Hepatocyte (in vitro differentiated cells): ENCODE measurements at regions not wholly inside any gene's neighbourhood (a gene's known extent, or its start where the extent isn't known, plus 50 kb on each side); places are given as distances from the start of the nearest gene placed in this dataset.

Experiments
- DNase-seq: peaks from one replicate; pipeline ENCODE4 v3.0.0-alpha.2; 2016; ENCODE audit warnings: low spot score
- H2AFZ ChIP-seq: fragments of 200-600 bp; sonication (generic); 2 replicates; pipeline ENCODE4 v1.6.0; 2016; ENCODE audit warnings: antibody characterized with exemption, mild to moderate bottlenecking
- H3K27ac ChIP-seq: fragments of 200-600 bp; sonication (generic); 2 replicates; pipeline ENCODE4 v1.5.1; 2016; ENCODE audit warnings: mild to moderate bottlenecking
- H3K27me3 ChIP-seq: fragments of 200-600 bp; sonication (generic); 2 replicates; pipeline ENCODE4 v1.6.1; 2016
- H3K36me3 ChIP-seq: fragments of 200-600 bp; sonication (generic); replicated peaks from 2 replicates; pipeline ENCODE4 v1.5.1; 2016; ENCODE audit warnings: low read depth; ENCODE audit not compliant: insufficient read depth
- H3K4me1 ChIP-seq: fragments of 200-600 bp; sonication (generic); 2 replicates; pipeline ENCODE4 v1.5.1; 2016; ENCODE audit warnings: mild to moderate bottlenecking, moderate library complexity; ENCODE audit not compliant: insufficient read depth
- H3K4me2 ChIP-seq: fragments of 200-600 bp; sonication (generic); 2 replicates; pipeline ENCODE4 v1.6.0; 2016
- H3K4me3 ChIP-seq: fragments of 200-600 bp; sonication (generic); 2 replicates; pipeline ENCODE4 v1.5.1; 2016; ENCODE audit warnings: mild to moderate bottlenecking
- H3K79me2 ChIP-seq: fragments of 200-600 bp; sonication (generic); 2 replicates; pipeline ENCODE4 v1.6.0; 2017; ENCODE audit warnings: mild to moderate bottlenecking
- H3K9me2 ChIP-seq: fragments of 200-600 bp; sonication (generic); replicated peaks from 2 replicates; pipeline ENCODE4 v1.6.0; 2017; ENCODE audit warnings: mild to moderate bottlenecking; ENCODE audit not compliant: insufficient read depth
- H3K9me3 ChIP-seq: fragments of 200-600 bp; sonication (generic); 2 replicates; pipeline ENCODE4 v1.5.1; 2016; ENCODE audit warnings: low read depth, mild to moderate bottlenecking
- H4K20me1 ChIP-seq: fragments of 200-600 bp; sonication (generic); 2 replicates; pipeline ENCODE4 v1.6.0; 2016; ENCODE audit warnings: mild to moderate bottlenecking; ENCODE audit not compliant: insufficient read depth, poor library complexity, severe bottlenecking
- EZH2 ChIP-seq: fragments of 200-600 bp; sonication (generic); IDR thresholded peaks from 2 replicates; pipeline ENCODE4 v1.6.1; 2016; ENCODE audit warnings: antibody characterized with exemption, mild to moderate bottlenecking, borderline replicate concordance
- EZH2phosphoT487 ChIP-seq: fragments of 200-600 bp; sonication (generic); IDR thresholded peaks from one replicate; pipeline ENCODE4 v1.6.1; 2018; ENCODE audit warnings: antibody characterized with exemption, mild to moderate bottlenecking, low read depth, moderate library complexity; ENCODE audit not compliant: unreplicated experiment, severe bottlenecking
- WGBS: methylation state at CpG from one replicate; pipeline ENCODE4 v1.1.6; 2016; ENCODE audit warnings: low lambda C conversion rate; ENCODE audit errors: missing lambda C conversion rate; 5-methylcytosine and 5-hydroxymethylcytosine counted together
- TF ChIP-seq, protein P1 (sequence below): fragments of 200-600 bp; sonication (generic); IDR thresholded peaks from 2 replicates; pipeline ENCODE4 v1.5.1; 2016; ENCODE audit warnings: antibody characterized with exemption, mild to moderate bottlenecking; ENCODE audit not compliant: poor library complexity

DNA sequence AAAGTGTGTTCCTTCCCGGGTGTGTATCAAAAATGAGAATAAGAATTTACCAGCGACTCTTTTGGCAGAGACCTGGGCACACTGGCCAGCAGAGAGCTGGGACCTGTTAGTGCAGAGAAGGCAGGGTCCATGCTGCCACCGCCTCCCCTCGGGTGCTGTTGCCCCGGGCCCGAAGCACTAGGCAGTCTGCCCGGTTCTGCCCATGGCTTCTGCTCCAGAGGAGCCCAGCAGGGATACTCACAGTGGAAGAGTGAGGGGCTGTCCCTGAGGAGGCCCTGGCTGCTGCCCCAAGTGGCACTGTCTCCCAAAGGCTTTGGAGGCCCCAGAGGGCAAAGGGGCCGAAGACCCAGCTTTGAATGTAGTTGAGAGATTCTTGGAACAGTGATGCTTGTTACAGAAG lies 80.5 kb downstream of the MIS18A start:
- Histone ChIP-seq H3K27ac (no peak overlapping the region), H3K79me2 (no peaks in the 10 kb centered on the region), H3K4me2 (no peak overlapping the region), H3K27me3 (no peaks in the 10 kb centered on the region), H3K4me1 (no peaks in the 10 kb centered on the region), H4K20me1 (no peaks in the 10 kb centered on the region), H3K4me3 (no peak overlapping the region), H2AFZ (no peak overlapping the region), H3K9me3 (no peaks in the 10 kb centered on the region), H3K9me2 (no peaks in the 10 kb centered on the region), H3K36me3 (no peaks in the 10 kb centered on the region)
- WGBS = 87% methylated on average over 8 of the region's 8 CpGs
- DNase-seq = no peak
- no peak for TF ChIP-seq EZH2phosphoT487
- TF ChIP-seq EZH2 = no peak
- TF ChIP-seq, protein P1, sequence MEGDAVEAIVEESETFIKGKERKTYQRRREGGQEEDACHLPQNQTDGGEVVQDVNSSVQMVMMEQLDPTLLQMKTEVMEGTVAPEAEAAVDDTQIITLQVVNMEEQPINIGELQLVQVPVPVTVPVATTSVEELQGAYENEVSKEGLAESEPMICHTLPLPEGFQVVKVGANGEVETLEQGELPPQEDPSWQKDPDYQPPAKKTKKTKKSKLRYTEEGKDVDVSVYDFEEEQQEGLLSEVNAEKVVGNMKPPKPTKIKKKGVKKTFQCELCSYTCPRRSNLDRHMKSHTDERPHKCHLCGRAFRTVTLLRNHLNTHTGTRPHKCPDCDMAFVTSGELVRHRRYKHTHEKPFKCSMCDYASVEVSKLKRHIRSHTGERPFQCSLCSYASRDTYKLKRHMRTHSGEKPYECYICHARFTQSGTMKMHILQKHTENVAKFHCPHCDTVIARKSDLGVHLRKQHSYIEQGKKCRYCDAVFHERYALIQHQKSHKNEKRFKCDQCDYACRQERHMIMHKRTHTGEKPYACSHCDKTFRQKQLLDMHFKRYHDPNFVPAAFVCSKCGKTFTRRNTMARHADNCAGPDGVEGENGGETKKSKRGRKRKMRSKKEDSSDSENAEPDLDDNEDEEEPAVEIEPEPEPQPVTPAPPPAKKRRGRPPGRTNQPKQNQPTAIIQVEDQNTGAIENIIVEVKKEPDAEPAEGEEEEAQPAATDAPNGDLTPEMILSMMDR = no peak

DNA sequence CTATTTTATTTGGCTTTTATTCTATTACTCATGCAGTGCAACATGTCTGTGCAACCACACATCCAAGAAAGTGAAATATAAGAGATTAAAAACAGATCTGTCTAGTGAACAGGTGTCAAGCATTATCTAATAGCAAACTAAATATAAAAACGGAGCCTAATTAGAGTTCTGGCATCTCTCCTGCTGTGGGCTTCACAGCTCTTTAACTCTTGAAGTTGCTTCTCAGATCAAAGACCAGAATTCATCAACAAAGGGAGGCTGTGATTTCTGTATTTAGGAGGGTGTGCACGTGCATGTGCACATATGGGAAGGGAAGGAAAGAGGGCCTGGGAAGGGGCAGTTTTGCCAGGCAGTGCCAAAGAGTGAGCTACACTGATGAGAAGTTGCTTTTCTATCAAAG lies 81.0 kb downstream of the MIS18A start:
- TF ChIP-seq EZH2phosphoT487 = no peak
- no peak for TF ChIP-seq EZH2
- Histone ChIP-seq H3K36me3 (no peaks in the 10 kb centered on the region), H3K79me2 (no peaks in the 10 kb centered on the region), H3K27me3 (no peaks in the 10 kb centered on the region), H3K4me3 (no peak overlapping the region), H2AFZ (no peak overlapping the region), H3K4me2 (no peak overlapping the region), H3K27ac (no peak overlapping the region), H3K9me2 (no peaks in the 10 kb centered on the region), H4K20me1 (no peaks in the 10 kb centered on the region), H3K4me1 (no peaks in the 10 kb centered on the region), H3K9me3 (no peaks in the 10 kb centered on the region)
- no peak for DNase-seq
- WGBS = 47% methylated on average over 2 of the region's 2 CpGs

DNA sequence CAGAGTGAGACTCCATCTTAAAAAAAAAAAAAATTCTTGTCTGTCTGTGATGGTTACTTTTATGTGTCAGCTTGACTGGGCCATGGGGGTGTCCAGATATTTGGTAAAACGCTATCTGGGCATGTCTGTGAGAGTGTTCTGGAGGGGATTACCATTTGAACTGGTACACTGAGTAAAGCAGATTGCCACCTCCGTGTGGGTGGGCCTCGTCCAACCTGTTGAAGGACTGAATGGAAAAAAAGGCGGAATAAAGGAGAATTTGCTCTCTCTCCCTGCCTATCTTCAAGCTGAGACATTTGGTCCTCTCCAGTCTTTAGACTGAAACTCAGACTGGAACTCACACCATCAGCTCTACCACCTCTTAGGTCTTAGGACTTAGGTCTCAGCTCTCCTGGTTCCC lies 82.8 kb downstream of the MIS18A start:
- no peaks in the 10 kb centered on the region for H3K36me3 ChIP-seq
- TF ChIP-seq EZH2 (no peak), EZH2phosphoT487 (no peak)
- TF ChIP-seq, protein P1 = no peak
- H3K4me3 ChIP-seq = no peak overlapping the region
- no peaks in the 10 kb centered on the region for H4K20me1 ChIP-seq
- H3K9me3 ChIP-seq = no peaks in the 10 kb centered on the region
- no peak overlapping the region for H3K27ac ChIP-seq
- H3K9me2 ChIP-seq = no peaks in the 10 kb centered on the region
- no peak overlapping the region for H2AFZ ChIP-seq
- no peaks in the 10 kb centered on the region for H3K4me1 ChIP-seq
- H3K4me2 ChIP-seq = no peak overlapping the region
- DNase-seq = no peak
- H3K79me2 ChIP-seq = no peaks in the 10 kb centered on the region
- H3K27me3 ChIP-seq = no peaks in the 10 kb centered on the region
- WGBS = 88% methylated on average over 4 of the region's 4 CpGs

DNA sequence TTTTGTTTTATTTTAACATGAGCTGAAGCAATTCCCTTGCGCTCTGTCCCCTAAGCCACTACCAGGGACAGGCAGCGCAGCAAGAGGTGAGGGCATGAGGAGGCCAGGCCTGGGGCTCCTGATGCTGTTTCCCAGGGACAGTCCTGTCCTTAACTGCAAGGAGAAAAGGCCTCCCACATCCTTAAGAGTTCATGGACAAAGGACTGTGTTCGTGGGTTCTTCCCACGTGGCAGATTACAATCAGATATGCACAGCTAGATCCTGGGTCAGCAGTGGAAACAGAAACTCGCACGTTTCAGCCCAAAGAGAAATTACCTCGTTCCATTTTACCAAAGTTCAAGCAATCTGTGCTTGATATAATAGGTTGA lies 85.8 kb downstream of the MIS18A start:
- no peak overlapping the region for H3K27ac ChIP-seq
- H3K4me2 ChIP-seq = no peak overlapping the region
- no peaks in the 10 kb centered on the region for H3K79me2 ChIP-seq
- no peak overlapping the region for H3K4me3 ChIP-seq
- DNase-seq = no peak
- WGBS = 83% methylated on average over 7 of the region's 7 CpGs
- H3K9me3 ChIP-seq = no peaks in the 10 kb centered on the region
- no peaks in the 10 kb centered on the region for H3K27me3 ChIP-seq
- H2AFZ ChIP-seq = no peak overlapping the region
- H4K20me1 ChIP-seq = no peaks in the 10 kb centered on the region
- TF ChIP-seq EZH2 (no peak), EZH2phosphoT487 (no peak)
- TF ChIP-seq, protein P1 = no peak
- H3K36me3 ChIP-seq = no peaks in the 10 kb centered on the region
- H3K9me2 ChIP-seq = no peaks in the 10 kb centered on the region
- H3K4me1 ChIP-seq = no peaks in the 10 kb centered on the region
